ENCODE measurements at regions not wholly inside any gene's neighbourhood (a gene's known extent, or its start where the extent isn't known, plus 50 kb on each side); places are given as distances from the start of the nearest gene placed in this dataset.

- ChIA-PET CTCF (ENCODE audit: unreplicated experiment) (no interaction called here), POLR2A (interaction anchor here (0.6 kb wide), 1 partner anchor 61 kb away, joined by 6 read pairs; no protein-coding TSS in a partner anchor)
- H3K9me3 ChIP-seq (ENCODE audit: low read length) = no peaks in the 10 kb centered on the region
- H2AFZ ChIP-seq (ENCODE audit: low read length) = no peak overlapping the region
- no peak overlapping the region for H3K4me3 ChIP-seq (ENCODE audit: low read depth, low read length, poor library complexity, severe bottlenecking)
- no peaks in the 10 kb centered on the region for H4K20me1 ChIP-seq (ENCODE audit: insufficient read depth, low read length)
- no peaks in the 10 kb centered on the region for H3K9me2 ChIP-seq (ENCODE audit: insufficient read depth, low read length)
- intact Hi-C loops (cut with micrococcal nuclease; ENCODE audit: unreplicated experiment) = no loop called here
- no peak overlapping the region for H3K4me2 ChIP-seq (ENCODE audit: low read length)
- BruUV-seq (replicated peaks) = no TSS peak
- no peak for DNase-seq (ENCODE audit: low spot score)
- H3K36me3 ChIP-seq (ENCODE audit: insufficient read depth, low read length) = no peaks in the 10 kb centered on the region
- TF ChIP-seq EZH2phosphoT487 (IDR thresholded peaks at IDR 0.05; ENCODE audit: borderline replicate concordance, low read depth, low read length) = no peak
- TF ChIP-seq, protein P1, sequence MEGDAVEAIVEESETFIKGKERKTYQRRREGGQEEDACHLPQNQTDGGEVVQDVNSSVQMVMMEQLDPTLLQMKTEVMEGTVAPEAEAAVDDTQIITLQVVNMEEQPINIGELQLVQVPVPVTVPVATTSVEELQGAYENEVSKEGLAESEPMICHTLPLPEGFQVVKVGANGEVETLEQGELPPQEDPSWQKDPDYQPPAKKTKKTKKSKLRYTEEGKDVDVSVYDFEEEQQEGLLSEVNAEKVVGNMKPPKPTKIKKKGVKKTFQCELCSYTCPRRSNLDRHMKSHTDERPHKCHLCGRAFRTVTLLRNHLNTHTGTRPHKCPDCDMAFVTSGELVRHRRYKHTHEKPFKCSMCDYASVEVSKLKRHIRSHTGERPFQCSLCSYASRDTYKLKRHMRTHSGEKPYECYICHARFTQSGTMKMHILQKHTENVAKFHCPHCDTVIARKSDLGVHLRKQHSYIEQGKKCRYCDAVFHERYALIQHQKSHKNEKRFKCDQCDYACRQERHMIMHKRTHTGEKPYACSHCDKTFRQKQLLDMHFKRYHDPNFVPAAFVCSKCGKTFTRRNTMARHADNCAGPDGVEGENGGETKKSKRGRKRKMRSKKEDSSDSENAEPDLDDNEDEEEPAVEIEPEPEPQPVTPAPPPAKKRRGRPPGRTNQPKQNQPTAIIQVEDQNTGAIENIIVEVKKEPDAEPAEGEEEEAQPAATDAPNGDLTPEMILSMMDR (conservative IDR thresholded peaks at IDR 0.05; ENCODE audit: low read length) = no peak
- no peaks in the 10 kb centered on the region for H3K4me1 ChIP-seq (ENCODE audit: insufficient read depth, low read length, poor library complexity, severe bottlenecking)
- no peaks in the 10 kb centered on the region for H3K79me2 ChIP-seq (ENCODE audit: insufficient read depth, low read depth, low read length)
- H3K27ac ChIP-seq (ENCODE audit: low read depth, low read length, poor library complexity, severe bottlenecking) = no peak overlapping the region
Observed at GRCh38 chr18:42559069-42559690, 556.3 kb downstream of the RIT2 start.

DNA sequence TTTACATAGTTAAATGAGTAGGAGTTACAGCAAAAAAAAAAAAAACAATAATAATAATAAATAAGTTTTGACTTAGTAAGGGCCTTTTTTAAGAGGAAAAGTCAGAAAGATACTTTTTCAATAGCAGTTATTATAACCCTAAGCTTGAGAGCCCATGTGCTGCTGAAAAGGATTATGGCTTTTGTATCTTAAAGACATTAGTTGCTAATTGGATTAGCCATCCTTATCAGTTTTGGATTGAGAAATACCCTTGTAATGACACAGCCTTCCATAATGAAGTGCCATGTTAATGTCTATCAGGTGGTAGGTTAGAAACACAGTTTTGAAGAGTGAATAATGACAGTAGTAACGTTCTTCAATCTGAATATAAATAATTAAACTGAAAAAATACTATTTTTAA, 554.0 kb downstream of the RIT2 start:
- DNase-seq (ENCODE audit: low spot score) = no peak
- intact Hi-C loops (cut with micrococcal nuclease; ENCODE audit: unreplicated experiment) = no loop called here
- POLR2A ChIA-PET = no interaction called here

GRCh38 chr18:42563995-42564394, 551.5 kb downstream of the RIT2 start:
- BruUV-seq (replicated peaks) = no TSS peak
- CTCF ChIA-PET (ENCODE audit: unreplicated experiment) = no interaction called here
- intact Hi-C loops (cut with micrococcal nuclease; ENCODE audit: unreplicated experiment) = no loop called here

More for the DNA sequence above, 554.0 kb downstream of the RIT2 start:
- Histone ChIP-seq H3K4me2 (ENCODE audit: low read length) (no peak overlapping the region), H3K79me2 (ENCODE audit: insufficient read depth, low read depth, low read length) (no peaks in the 10 kb centered on the region), H3K36me3 (ENCODE audit: insufficient read depth, low read length) (no peaks in the 10 kb centered on the region), H3K9me2 (ENCODE audit: insufficient read depth, low read length) (no peaks in the 10 kb centered on the region), H2AFZ (ENCODE audit: low read length) (no peak overlapping the region), H3K4me1 (ENCODE audit: insufficient read depth, low read length, poor library complexity, severe bottlenecking) (no peaks in the 10 kb centered on the region), H3K4me3 (ENCODE audit: low read depth, low read length, poor library complexity, severe bottlenecking) (no peak overlapping the region), H3K9me3 (ENCODE audit: low read length) (no peaks in the 10 kb centered on the region), H3K27ac (ENCODE audit: low read depth, low read length, poor library complexity, severe bottlenecking) (no peak overlapping the region), H4K20me1 (ENCODE audit: insufficient read depth, low read length) (no peaks in the 10 kb centered on the region)
- no TSS peak for BruUV-seq (replicated peaks)
- CTCF ChIA-PET (ENCODE audit: unreplicated experiment) = no interaction called here
- no peak for TF ChIP-seq EZH2phosphoT487 (IDR thresholded peaks at IDR 0.05; ENCODE audit: borderline replicate concordance, low read depth, low read length)
- TF ChIP-seq, protein P1 (conservative IDR thresholded peaks at IDR 0.05; ENCODE audit: low read length) = no peak

More at GRCh38 chr18:42563995-42564394, 551.5 kb downstream of the RIT2 start:
- no peak overlapping the region for H3K27ac ChIP-seq (ENCODE audit: low read depth, low read length, poor library complexity, severe bottlenecking)
- no peak overlapping the region for H3K4me3 ChIP-seq (ENCODE audit: low read depth, low read length, poor library complexity, severe bottlenecking)
- H3K9me2 ChIP-seq (ENCODE audit: insufficient read depth, low read length) = no peaks in the 10 kb centered on the region
- H3K36me3 ChIP-seq (ENCODE audit: insufficient read depth, low read length) = no peaks in the 10 kb centered on the region
- POLR2A ChIA-PET = no interaction called here
- no peak overlapping the region for H3K4me2 ChIP-seq (ENCODE audit: low read length)
- TF ChIP-seq EZH2phosphoT487 (IDR thresholded peaks at IDR 0.05; ENCODE audit: borderline replicate concordance, low read depth, low read length) = no peak
- TF ChIP-seq, protein P1 (conservative IDR thresholded peaks at IDR 0.05; ENCODE audit: low read length) = no peak
- H2AFZ ChIP-seq (ENCODE audit: low read length) = no peak overlapping the region
- no peaks in the 10 kb centered on the region for H3K4me1 ChIP-seq (ENCODE audit: insufficient read depth, low read length, poor library complexity, severe bottlenecking)
- H3K9me3 ChIP-seq (ENCODE audit: low read length) = no peaks in the 10 kb centered on the region
- DNase-seq (ENCODE audit: low spot score) = no peak
- no peaks in the 10 kb centered on the region for H3K79me2 ChIP-seq (ENCODE audit: insufficient read depth, low read depth, low read length)
- H4K20me1 ChIP-seq (ENCODE audit: insufficient read depth, low read length) = no peaks in the 10 kb centered on the region
